Activated CD8-positive, alpha-beta T cell treated with anti-CD3 and anti-CD28 coated beads, Interleukin-2, amount 10 ng/mL, durations not matched to agents 7 days and 5 days (primary cell): ENCODE measurements at regions not wholly inside any gene's neighbourhood (a gene's known extent, or its start where the extent isn't known, plus 50 kb on each side); places are given as distances from the start of the nearest gene placed in this dataset.

Source experiments
- ATAC-seq: fragments of 150-1000 bp; cut with Tn5 transposase; one replicate; pipeline ENCODE4 v1.10.0; 2021; ENCODE audit warnings: moderate library complexity
- CTCF ChIA-PET: fragments of 350-600 bp; sonication (Branson Sonifier 250); formaldehyde crosslinking; loops from one replicate; lab custom pipeline; 2021; ENCODE audit warnings: antibody characterized with exemption; lab: Charles Lee
- POLR2A ChIA-PET: fragments of 350-600 bp; sonication (Branson Sonifier 250); formaldehyde crosslinking; loops from one replicate; lab custom pipeline; 2021; ENCODE audit warnings: antibody characterized with exemption; lab: Charles Lee
- DNase-seq: peaks from one replicate; pipeline ENCODE4 v3.0.0-alpha.2; 2020
- H3K27ac Mint-ChIP-seq: one replicate; pipeline ENCODE4 v1.8.0; 2021; ENCODE audit warnings: mild to moderate bottlenecking, mixed read lengths
- H3K27me3 Mint-ChIP-seq: one replicate; pipeline ENCODE4 v1.8.0; 2021; ENCODE audit warnings: low read depth, mixed read lengths
- H3K36me3 Mint-ChIP-seq: one replicate; pipeline ENCODE4 v1.8.0; 2021; ENCODE audit warnings: low read depth, mixed read lengths
- H3K4me1 Mint-ChIP-seq: one replicate; pipeline ENCODE4 v1.8.0; 2021; ENCODE audit warnings: low read depth, mixed read lengths
- H3K4me3 Mint-ChIP-seq: one replicate; pipeline ENCODE4 v1.8.0; 2021; ENCODE audit warnings: mild to moderate bottlenecking, mixed read lengths
- H3K9me3 Mint-ChIP-seq: one replicate; pipeline ENCODE4 v1.8.0; 2022; ENCODE audit warnings: mixed read lengths; ENCODE audit not compliant: insufficient read depth

GRCh38 chr9:108347463-108348188 is 508.2 kb downstream of the ACTL7B start:
- CTCF ChIA-PET = no interaction called here
- no peaks in the 10 kb centered on the region for H3K9me3 Mint-ChIP-seq
- DNase-seq = no peak
- no peak overlapping the region for H3K27ac Mint-ChIP-seq
- no peak for ATAC-seq
- no peaks in the 10 kb centered on the region for H3K36me3 Mint-ChIP-seq
- POLR2A ChIA-PET = no interaction called here
- H3K4me1 Mint-ChIP-seq = no peaks in the 10 kb centered on the region
- H3K4me3 Mint-ChIP-seq = no peak overlapping the region
- no peaks in the 10 kb centered on the region for H3K27me3 Mint-ChIP-seq

DNA sequence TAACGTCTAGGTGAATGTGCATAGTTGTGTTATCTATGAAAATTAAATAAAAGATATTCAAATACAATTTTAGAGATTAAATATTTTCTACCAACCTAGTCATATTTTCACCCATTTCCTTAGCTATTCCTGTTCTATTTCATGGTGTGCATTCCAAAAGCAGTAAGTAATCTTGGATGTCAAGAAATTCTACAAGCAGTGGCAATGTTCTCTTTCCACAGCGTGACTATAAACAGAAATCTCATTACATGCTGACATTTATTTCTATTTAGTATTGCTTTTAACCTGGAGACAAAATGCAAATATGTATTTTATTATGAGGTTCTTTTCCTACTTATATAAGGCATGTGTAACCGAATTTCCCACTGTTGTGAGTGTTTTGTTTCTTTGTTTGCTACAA is 510.0 kb downstream of the ACTL7B start:
- H3K4me1 Mint-ChIP-seq = no peaks in the 10 kb centered on the region
- ChIA-PET POLR2A (no interaction called here), CTCF (no interaction called here)
- no peak overlapping the region for H3K27ac Mint-ChIP-seq
- H3K27me3 Mint-ChIP-seq = no peaks in the 10 kb centered on the region
- H3K4me3 Mint-ChIP-seq = no peak overlapping the region
- no peak for ATAC-seq
- H3K9me3 Mint-ChIP-seq = no peaks in the 10 kb centered on the region
- no peak for DNase-seq
- no peaks in the 10 kb centered on the region for H3K36me3 Mint-ChIP-seq

DNA sequence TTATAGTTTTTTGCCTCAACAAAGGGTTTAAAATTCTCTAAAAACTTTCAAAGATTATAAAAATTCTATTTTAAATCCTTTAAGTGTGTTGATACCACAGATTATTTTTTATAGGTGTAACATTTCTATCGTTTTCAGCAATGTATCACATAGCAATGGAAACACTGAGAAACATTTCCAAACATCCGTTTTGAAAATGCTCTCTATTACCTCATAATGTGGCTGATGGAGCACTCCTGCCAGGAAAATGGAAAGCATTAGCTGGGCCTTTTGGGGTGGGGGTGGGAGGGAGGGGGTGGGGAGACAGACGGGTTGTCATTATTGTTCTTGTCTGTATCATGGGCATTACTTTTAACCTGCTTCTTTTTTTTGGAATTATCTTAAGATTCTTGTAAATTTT is 516.5 kb downstream of the ACTL7B start:
- H3K36me3 Mint-ChIP-seq = no peaks in the 10 kb centered on the region
- H3K27ac Mint-ChIP-seq = no peak overlapping the region
- H3K9me3 Mint-ChIP-seq = no peaks in the 10 kb centered on the region
- no peak for ATAC-seq
- no peaks in the 10 kb centered on the region for H3K27me3 Mint-ChIP-seq
- no peak for DNase-seq
- POLR2A ChIA-PET = no interaction called here
- CTCF ChIA-PET = no interaction called here
- no peak overlapping the region for H3K4me3 Mint-ChIP-seq
- no peaks in the 10 kb centered on the region for H3K4me1 Mint-ChIP-seq

DNA sequence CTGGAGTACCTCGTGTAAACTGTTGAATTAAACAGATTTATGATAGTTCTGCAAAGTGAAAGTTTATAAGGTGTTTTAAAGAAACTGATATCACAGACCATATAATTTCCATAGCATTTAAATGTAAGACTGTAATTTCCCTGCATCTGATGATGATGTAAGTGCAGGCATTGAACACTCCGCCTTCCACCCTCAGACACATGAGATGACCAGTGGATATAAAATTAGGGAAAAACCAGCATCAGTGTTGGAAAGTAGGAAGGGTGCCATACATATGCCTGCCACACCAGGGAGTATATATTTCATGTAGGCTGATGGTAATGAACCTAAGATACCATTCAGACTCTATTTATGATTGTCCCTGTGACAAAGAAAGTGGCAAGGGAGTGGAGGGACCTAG is 519.2 kb downstream of the ACTL7B start:
- Mint-ChIP-seq H3K4me3 (no peak overlapping the region), H3K27ac (no peak overlapping the region), H3K9me3 (no peaks in the 10 kb centered on the region), H3K36me3 (no peaks in the 10 kb centered on the region), H3K4me1 (no peaks in the 10 kb centered on the region), H3K27me3 (no peaks in the 10 kb centered on the region)
- POLR2A ChIA-PET = no interaction called here
- CTCF ChIA-PET = no interaction called here
- DNase-seq = no peak
- ATAC-seq = no peak

DNA sequence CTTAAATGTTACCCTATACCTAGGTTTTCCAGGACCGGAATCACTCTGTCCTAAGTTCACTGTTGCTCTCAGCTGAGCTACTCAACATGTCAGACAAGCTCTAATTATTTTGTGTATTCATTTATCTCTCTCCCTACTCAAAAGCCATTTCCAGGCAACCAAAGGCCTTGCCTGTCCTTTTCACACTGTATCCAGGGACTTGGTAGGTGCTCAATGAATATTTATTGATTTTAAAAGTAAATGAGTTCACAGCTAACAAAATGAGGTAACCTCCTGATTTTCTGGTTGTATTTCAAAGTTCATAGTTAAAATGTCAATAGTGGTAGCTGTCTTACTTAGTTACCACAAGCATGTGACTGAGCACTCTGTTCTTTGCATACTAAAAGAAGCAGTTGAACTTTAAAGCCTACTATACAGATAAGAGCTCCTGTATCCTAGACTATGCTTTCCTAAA is 522.2 kb downstream of the ACTL7B start:
- CTCF ChIA-PET = no interaction called here
- POLR2A ChIA-PET = no interaction called here

GRCh38 chr9:108331596-108331995 is 524.2 kb downstream of the ACTL7B start:
- H3K4me1 Mint-ChIP-seq = no peaks in the 10 kb centered on the region
- no peaks in the 10 kb centered on the region for H3K27me3 Mint-ChIP-seq
- ChIA-PET CTCF (interaction anchor here (1.3 kb wide), 1 partner anchor 10 kb away, joined by 3 read pairs; no protein-coding TSS in a partner anchor), POLR2A (no interaction called here)
- H3K4me3 Mint-ChIP-seq = no peak overlapping the region
- ATAC-seq (no peak), DNase-seq (no peak)
- no peak overlapping the region for H3K27ac Mint-ChIP-seq
- no peaks in the 10 kb centered on the region for H3K36me3 Mint-ChIP-seq
- H3K9me3 Mint-ChIP-seq = peaks cover 10% of the 10 kb centered on the region

More for the DNA sequence above, 522.2 kb downstream of the ACTL7B start:
- H3K4me3 Mint-ChIP-seq = no peak overlapping the region
- no peaks in the 10 kb centered on the region for H3K36me3 Mint-ChIP-seq
- H3K27ac Mint-ChIP-seq = no peak overlapping the region
- H3K27me3 Mint-ChIP-seq = no peaks in the 10 kb centered on the region
- no peaks in the 10 kb centered on the region for H3K4me1 Mint-ChIP-seq
- no peak for ATAC-seq
- H3K9me3 Mint-ChIP-seq = peaks cover 10% of the 10 kb centered on the region
- DNase-seq = no peak

DNA sequence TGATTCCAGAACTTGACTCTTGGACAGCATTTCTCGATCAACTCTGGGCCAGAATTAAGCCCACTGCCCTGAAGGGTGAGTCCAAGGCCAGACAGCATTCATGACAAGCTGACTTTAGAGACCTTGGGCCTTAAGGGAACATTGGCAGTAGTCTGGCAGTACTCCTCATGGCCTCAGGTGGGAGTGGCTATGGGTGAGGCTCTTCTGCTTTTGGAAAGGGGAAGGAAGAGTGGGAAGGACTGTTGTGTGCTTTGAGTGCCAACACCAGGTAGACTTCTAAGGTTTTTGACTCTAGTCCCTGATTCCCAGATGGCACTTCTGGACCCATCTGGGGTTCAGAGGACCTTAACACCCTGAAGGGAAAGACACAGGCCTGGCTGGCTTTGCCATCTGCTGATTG is 530.4 kb downstream of the ACTL7B start:
- peaks cover 29% of the 10 kb centered on the region for H3K9me3 Mint-ChIP-seq
- no peaks in the 10 kb centered on the region for H3K27me3 Mint-ChIP-seq
- DNase-seq = no peak
- no peaks in the 10 kb centered on the region for H3K4me1 Mint-ChIP-seq
- no peak overlapping the region for H3K4me3 Mint-ChIP-seq
- CTCF ChIA-PET = no interaction called here
- no peak for ATAC-seq
- no peaks in the 10 kb centered on the region for H3K36me3 Mint-ChIP-seq
- POLR2A ChIA-PET = no interaction called here
- no peak overlapping the region for H3K27ac Mint-ChIP-seq

GRCh38 chr9:108323615-108324014 is 532.2 kb downstream of the ACTL7B start:
- no peaks in the 10 kb centered on the region for H3K4me1 Mint-ChIP-seq
- no peak overlapping the region for H3K4me3 Mint-ChIP-seq
- ChIA-PET CTCF (no interaction called here), POLR2A (no interaction called here)
- no peaks in the 10 kb centered on the region for H3K27me3 Mint-ChIP-seq
- no peak for ATAC-seq
- H3K9me3 Mint-ChIP-seq = peaks cover 22% of the 10 kb centered on the region
- no peak for DNase-seq
- no peaks in the 10 kb centered on the region for H3K36me3 Mint-ChIP-seq
- H3K27ac Mint-ChIP-seq = no peak overlapping the region

GRCh38 chr9:108322326-108323098 is 533.3 kb downstream of the ACTL7B start:
- Mint-ChIP-seq H3K27ac (no peak overlapping the region), H3K36me3 (no peaks in the 10 kb centered on the region), H3K4me3 (no peak overlapping the region), H3K4me1 (no peaks in the 10 kb centered on the region), H3K9me3 (peaks cover 22% of the 10 kb centered on the region), H3K27me3 (no peaks in the 10 kb centered on the region)
- ATAC-seq (no peak), DNase-seq (no peak)
- ChIA-PET POLR2A (no interaction called here), CTCF (interaction anchor here (1.5 kb wide), 1 partner anchor 9 kb away, joined by 3 read pairs; no protein-coding TSS in a partner anchor)

- peaks cover 7% of the 10 kb centered on the region for H3K9me3 Mint-ChIP-seq
- H3K4me3 Mint-ChIP-seq = no peak overlapping the region
- no peaks in the 10 kb centered on the region for H3K36me3 Mint-ChIP-seq
- no peak overlapping the region for H3K27ac Mint-ChIP-seq
- DNase-seq (no peak), ATAC-seq (no peak)
- H3K27me3 Mint-ChIP-seq = no peaks in the 10 kb centered on the region
- ChIA-PET CTCF (no interaction called here), POLR2A (no interaction called here)
- H3K4me1 Mint-ChIP-seq = no peaks in the 10 kb centered on the region
These were observed 539.2 kb downstream of the ACTL7B start for GRCh38 chr9:108316630-108317029.

DNA sequence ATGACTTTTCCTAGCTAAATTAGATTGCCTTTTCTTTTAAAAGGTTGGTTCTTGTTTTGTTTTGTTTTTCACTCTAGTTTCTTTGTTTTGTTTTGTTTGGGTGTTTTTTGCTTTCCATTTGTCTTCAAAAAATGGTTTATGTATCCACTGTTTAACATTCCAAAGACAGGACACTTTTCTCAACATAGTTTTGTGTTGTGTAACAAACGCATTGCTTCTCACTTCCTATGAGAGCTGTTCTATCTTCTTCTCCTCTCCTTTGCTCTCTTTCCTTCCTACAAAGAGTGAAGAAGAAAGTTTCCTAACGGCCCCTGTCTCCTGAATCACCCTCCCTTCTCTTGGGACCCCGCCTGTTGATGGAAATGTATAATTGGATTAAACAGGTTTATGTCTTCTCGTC is 539.7 kb downstream of the ACTL7B start:
- Mint-ChIP-seq H3K36me3 (no peaks in the 10 kb centered on the region), H3K27ac (no peak overlapping the region), H3K9me3 (peaks cover 7% of the 10 kb centered on the region), H3K4me3 (no peak overlapping the region), H3K4me1 (no peaks in the 10 kb centered on the region), H3K27me3 (no peaks in the 10 kb centered on the region)
- ATAC-seq = no peak
- no peak for DNase-seq
- CTCF ChIA-PET = no interaction called here
- POLR2A ChIA-PET = no interaction called here

DNA sequence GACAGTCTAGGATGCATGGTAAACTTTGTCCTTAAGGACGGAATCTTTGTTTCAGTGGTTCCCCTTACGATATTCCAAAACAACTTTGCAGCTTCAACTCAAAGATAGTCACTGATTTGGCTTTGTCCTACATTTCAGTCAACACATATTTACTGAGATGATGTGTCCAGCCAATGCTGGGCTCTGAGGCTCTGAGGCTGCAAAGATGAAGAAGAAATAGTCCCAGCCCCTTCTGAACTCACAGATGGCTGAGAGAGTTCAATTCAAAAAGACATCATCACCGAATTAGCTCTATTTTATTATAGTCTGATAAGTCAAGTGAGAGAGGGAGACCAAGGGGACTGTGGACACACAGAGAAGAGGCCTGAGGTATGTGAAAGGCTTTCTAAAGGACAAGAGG is 544.0 kb downstream of the ACTL7B start:
- CTCF ChIA-PET = no interaction called here
- Mint-ChIP-seq H3K36me3 (no peaks in the 10 kb centered on the region), H3K9me3 (no peaks in the 10 kb centered on the region), H3K27ac (no peak overlapping the region), H3K4me3 (no peak overlapping the region), H3K4me1 (no peaks in the 10 kb centered on the region), H3K27me3 (no peaks in the 10 kb centered on the region)
- DNase-seq (no peak), ATAC-seq (no peak)
- POLR2A ChIA-PET = no interaction called here
